ENCODE measurements at regions not wholly inside any gene's neighbourhood (a gene's known extent, or its start where the extent isn't known, plus 50 kb on each side); places are given as distances from the start of the nearest gene placed in this dataset.

GRCh38 chr13:38202740-38203139 lies 146.9 kb upstream of the UFM1 start:
- Mint-ChIP-seq H3K9me3 (peaks cover 2% of the 10 kb centered on the region), H3K4me3 (no peak overlapping the region), H3K27ac (no peak overlapping the region), H3K36me3 (ENCODE audit: low read depth) (no peaks in the 10 kb centered on the region), H3K27me3 (no peaks in the 10 kb centered on the region), H3K4me1 (peaks cover 3% of the 10 kb centered on the region)
- no peak for DNase-seq
- ChIA-PET POLR2A (no interaction called here), CTCF (no interaction called here)

GRCh38 chr13:38191016-38191415 lies 158.6 kb upstream of the UFM1 start:
- H3K4me3 Mint-ChIP-seq, result no peak overlapping the region
- no peaks in the 10 kb centered on the region for H3K4me1 Mint-ChIP-seq
- ChIA-PET POLR2A (no interaction called here), CTCF (no interaction called here)
- DNase-seq, result no peak
- no peaks in the 10 kb centered on the region for H3K36me3 Mint-ChIP-seq (ENCODE audit: low read depth)
- H3K9me3 Mint-ChIP-seq, result no peaks in the 10 kb centered on the region
- no peak overlapping the region for H3K27ac Mint-ChIP-seq
- H3K27me3 Mint-ChIP-seq, result no peaks in the 10 kb centered on the region

- no peak for DNase-seq
- POLR2A ChIA-PET, result no interaction called here
- peak overlapping the region; percentile 44 for H3K27ac Mint-ChIP-seq
These were observed 169.0 kb upstream of the UFM1 start for GRCh38 chr13:38180670-38181069.

GRCh38 chr13:38180126-38180525 lies 169.5 kb upstream of the UFM1 start:
- peaks cover 10% of the 10 kb centered on the region for H3K4me1 Mint-ChIP-seq
- CTCF ChIA-PET, result no interaction called here
- H3K4me3 Mint-ChIP-seq, result peak overlapping the region; percentile 59
- POLR2A ChIA-PET, result no interaction called here
- H3K9me3 Mint-ChIP-seq, result no peaks in the 10 kb centered on the region
- no peaks in the 10 kb centered on the region for H3K27me3 Mint-ChIP-seq
- no peak overlapping the region for H3K27ac Mint-ChIP-seq
- DNase-seq, result no peak
- H3K36me3 Mint-ChIP-seq (ENCODE audit: low read depth), result no peaks in the 10 kb centered on the region

More at GRCh38 chr13:38180670-38181069, 169.0 kb upstream of the UFM1 start:
- CTCF ChIA-PET, result no interaction called here
- Mint-ChIP-seq H3K9me3 (no peaks in the 10 kb centered on the region), H3K4me3 (peak overlapping the region; percentile 59), H3K36me3 (ENCODE audit: low read depth) (no peaks in the 10 kb centered on the region), H3K4me1 (peaks cover 10% of the 10 kb centered on the region), H3K27me3 (no peaks in the 10 kb centered on the region)

- Mint-ChIP-seq H3K36me3 (ENCODE audit: low read depth) (no peaks in the 10 kb centered on the region), H3K27me3 (no peaks in the 10 kb centered on the region)
- CTCF ChIA-PET, result no interaction called here
These were observed 173.0 kb upstream of the UFM1 start for GRCh38 chr13:38176664-38177063.

GRCh38 chr13:38173403-38173802 lies 176.2 kb upstream of the UFM1 start:
- ChIA-PET POLR2A (no interaction called here), CTCF (no interaction called here)
- no peak overlapping the region for H3K4me3 Mint-ChIP-seq
- no peak overlapping the region for H3K27ac Mint-ChIP-seq
- no peaks in the 10 kb centered on the region for H3K36me3 Mint-ChIP-seq (ENCODE audit: low read depth)
- no peaks in the 10 kb centered on the region for H3K9me3 Mint-ChIP-seq
- DNase-seq, result no peak
- no peaks in the 10 kb centered on the region for H3K27me3 Mint-ChIP-seq
- no peaks in the 10 kb centered on the region for H3K4me1 Mint-ChIP-seq

More at GRCh38 chr13:38176664-38177063, 173.0 kb upstream of the UFM1 start:
- no peak for DNase-seq
- POLR2A ChIA-PET, result no interaction called here
- H3K4me1 Mint-ChIP-seq, result peaks cover 10% of the 10 kb centered on the region
- no peaks in the 10 kb centered on the region for H3K9me3 Mint-ChIP-seq
- H3K27ac Mint-ChIP-seq, result no peak overlapping the region
- no peak overlapping the region for H3K4me3 Mint-ChIP-seq

GRCh38 chr13:38167164-38167822 lies 182.4 kb upstream of the UFM1 start:
- DNase-seq, result no peak
- peaks cover 5% of the 10 kb centered on the region for H3K4me1 Mint-ChIP-seq
- no peak overlapping the region for H3K27ac Mint-ChIP-seq
- ChIA-PET POLR2A (no interaction called here), CTCF (no interaction called here)
- no peaks in the 10 kb centered on the region for H3K9me3 Mint-ChIP-seq
- H3K27me3 Mint-ChIP-seq, result no peaks in the 10 kb centered on the region
- no peaks in the 10 kb centered on the region for H3K36me3 Mint-ChIP-seq (ENCODE audit: low read depth)
- H3K4me3 Mint-ChIP-seq, result no peak overlapping the region

- Mint-ChIP-seq H3K9me3 (no peaks in the 10 kb centered on the region), H3K27me3 (no peaks in the 10 kb centered on the region), H3K4me1 (peaks cover 5% of the 10 kb centered on the region), H3K27ac (no peak overlapping the region), H3K36me3 (ENCODE audit: low read depth) (no peaks in the 10 kb centered on the region), H3K4me3 (no peak overlapping the region)
- CTCF ChIA-PET, result no interaction called here
- POLR2A ChIA-PET, result no interaction called here
- DNase-seq, result no peak
These were observed 183.5 kb upstream of the UFM1 start for GRCh38 chr13:38166116-38166515.

GRCh38 chr13:38160131-38160530 lies 189.5 kb upstream of the UFM1 start:
- ChIA-PET POLR2A (no interaction called here), CTCF (no interaction called here)
- Mint-ChIP-seq H3K9me3 (no peaks in the 10 kb centered on the region), H3K36me3 (ENCODE audit: low read depth) (no peaks in the 10 kb centered on the region), H3K27me3 (no peaks in the 10 kb centered on the region), H3K27ac (no peak overlapping the region), H3K4me1 (no peaks in the 10 kb centered on the region), H3K4me3 (no peak overlapping the region)
- DNase-seq, result no peak

GRCh38 chr13:38159710-38160109 lies 189.9 kb upstream of the UFM1 start:
- H3K36me3 Mint-ChIP-seq (ENCODE audit: low read depth), result no peaks in the 10 kb centered on the region
- H3K27me3 Mint-ChIP-seq, result no peaks in the 10 kb centered on the region
- CTCF ChIA-PET, result no interaction called here
- H3K4me3 Mint-ChIP-seq, result no peak overlapping the region
- no peak for DNase-seq
- POLR2A ChIA-PET, result no interaction called here
- H3K27ac Mint-ChIP-seq, result no peak overlapping the region
- no peaks in the 10 kb centered on the region for H3K4me1 Mint-ChIP-seq
- H3K9me3 Mint-ChIP-seq, result no peaks in the 10 kb centered on the region

- no peaks in the 10 kb centered on the region for H3K27me3 Mint-ChIP-seq
- H3K36me3 Mint-ChIP-seq (ENCODE audit: low read depth), result no peaks in the 10 kb centered on the region
- ChIA-PET POLR2A (no interaction called here), CTCF (no interaction called here)
- H3K4me1 Mint-ChIP-seq, result no peaks in the 10 kb centered on the region
- H3K4me3 Mint-ChIP-seq, result no peak overlapping the region
- H3K9me3 Mint-ChIP-seq, result peaks cover 6% of the 10 kb centered on the region
- no peak for DNase-seq
- no peak overlapping the region for H3K27ac Mint-ChIP-seq
These were observed 202.6 kb upstream of the UFM1 start for GRCh38 chr13:38147050-38147449.

GRCh38 chr13:38141792-38142191 lies 207.9 kb upstream of the UFM1 start:
- Mint-ChIP-seq H3K36me3 (ENCODE audit: low read depth) (no peaks in the 10 kb centered on the region), H3K27ac (no peak overlapping the region), H3K4me3 (no peak overlapping the region), H3K27me3 (no peaks in the 10 kb centered on the region), H3K4me1 (no peaks in the 10 kb centered on the region), H3K9me3 (no peaks in the 10 kb centered on the region)
- DNase-seq, result no peak
- POLR2A ChIA-PET, result no interaction called here
- CTCF ChIA-PET, result no interaction called here

- Mint-ChIP-seq H3K27me3 (no peaks in the 10 kb centered on the region), H3K9me3 (no peaks in the 10 kb centered on the region), H3K4me3 (no peak overlapping the region), H3K4me1 (no peaks in the 10 kb centered on the region), H3K36me3 (ENCODE audit: low read depth) (no peaks in the 10 kb centered on the region), H3K27ac (no peak overlapping the region)
- no peak for DNase-seq
- ChIA-PET POLR2A (no interaction called here), CTCF (no interaction called here)
These were observed 214.1 kb upstream of the UFM1 start for GRCh38 chr13:38135592-38135991.

- Mint-ChIP-seq H3K27ac (no peak overlapping the region), H3K36me3 (ENCODE audit: low read depth) (no peaks in the 10 kb centered on the region), H3K9me3 (peaks cover 2% of the 10 kb centered on the region), H3K4me1 (no peaks in the 10 kb centered on the region), H3K27me3 (no peaks in the 10 kb centered on the region), H3K4me3 (no peak overlapping the region)
- CTCF ChIA-PET, result no interaction called here
- DNase-seq, result no peak
- POLR2A ChIA-PET, result no interaction called here
These were observed 228.4 kb upstream of the UFM1 start for GRCh38 chr13:38121267-38121666.

GRCh38 chr13:38103851-38104250 lies 234.3 kb upstream of the TRPC4 start:
- H3K4me3 Mint-ChIP-seq, result no peak overlapping the region
- POLR2A ChIA-PET, result no interaction called here
- H3K9me3 Mint-ChIP-seq, result peaks cover 3% of the 10 kb centered on the region
- H3K27ac Mint-ChIP-seq, result no peak overlapping the region
- no peak for DNase-seq
- no peaks in the 10 kb centered on the region for H3K36me3 Mint-ChIP-seq (ENCODE audit: low read depth)
- H3K4me1 Mint-ChIP-seq, result no peaks in the 10 kb centered on the region
- H3K27me3 Mint-ChIP-seq, result no peaks in the 10 kb centered on the region
- CTCF ChIA-PET, result no interaction called here
